HepG2 (cell line): ENCODE measurements at regions not wholly inside any gene's neighbourhood (a gene's known extent, or its start where the extent isn't known, plus 50 kb on each side); places are given as distances from the start of the nearest gene placed in this dataset.

Source experiments
- HMGXB3 ChIP-seq: sonication (generic); formaldehyde crosslinking; IDR thresholded peaks from 2 replicates; pipeline ENCODE4 v1.4.0; 2020; ENCODE audit warnings: missing genetic modification reagents, borderline replicate concordance
- ISX ChIP-seq: sonication (generic); formaldehyde crosslinking; conservative IDR thresholded peaks from 2 replicates; pipeline ENCODE4 v1.5.0; 2020; ENCODE audit warnings: missing genetic modification reagents
- MIER2 ChIP-seq: IDR thresholded peaks from 2 replicates; pipeline ENCODE4 v1.6.1; 2016; ENCODE audit warnings: missing biosample characterization, missing genetic modification reagents
- MXD3 ChIP-seq: IDR thresholded peaks from 2 replicates; pipeline ENCODE4 v1.6.1; 2016; ENCODE audit warnings: mild to moderate bottlenecking, missing biosample characterization, missing genetic modification reagents
- THRA ChIP-seq: sonication (generic); formaldehyde crosslinking; IDR thresholded peaks from 2 replicates; pipeline ENCODE4 v1.4.0; 2020; ENCODE audit warnings: missing genetic modification reagents, borderline replicate concordance
- ZNF33A ChIP-seq: sonication (generic); formaldehyde crosslinking; IDR thresholded peaks from 2 replicates; pipeline ENCODE4 v1.5.1; 2020; ENCODE audit warnings: missing genetic modification reagents, mild to moderate bottlenecking, moderate library complexity, borderline replicate concordance
- ZNF703 ChIP-seq: sonication (generic); formaldehyde crosslinking; IDR thresholded peaks from 2 replicates; pipeline ENCODE4 v1.5.1; 2020; ENCODE audit warnings: missing genetic modification reagents, mild to moderate bottlenecking, moderate library complexity, borderline replicate concordance
- ZNF891 ChIP-seq: sonication (generic); formaldehyde crosslinking; IDR thresholded peaks from 2 replicates; pipeline ENCODE4 v1.5.0; 2020; ENCODE audit warnings: mild to moderate bottlenecking, missing genetic modification reagents
- TF ChIP-seq, protein P1 (sequence below): sonication (generic); formaldehyde crosslinking; IDR thresholded peaks from 2 replicates; pipeline ENCODE4 v1.8.0; 2022; ENCODE audit warnings: mild to moderate bottlenecking, missing genetic modification reagents, moderate library complexity

DNA sequence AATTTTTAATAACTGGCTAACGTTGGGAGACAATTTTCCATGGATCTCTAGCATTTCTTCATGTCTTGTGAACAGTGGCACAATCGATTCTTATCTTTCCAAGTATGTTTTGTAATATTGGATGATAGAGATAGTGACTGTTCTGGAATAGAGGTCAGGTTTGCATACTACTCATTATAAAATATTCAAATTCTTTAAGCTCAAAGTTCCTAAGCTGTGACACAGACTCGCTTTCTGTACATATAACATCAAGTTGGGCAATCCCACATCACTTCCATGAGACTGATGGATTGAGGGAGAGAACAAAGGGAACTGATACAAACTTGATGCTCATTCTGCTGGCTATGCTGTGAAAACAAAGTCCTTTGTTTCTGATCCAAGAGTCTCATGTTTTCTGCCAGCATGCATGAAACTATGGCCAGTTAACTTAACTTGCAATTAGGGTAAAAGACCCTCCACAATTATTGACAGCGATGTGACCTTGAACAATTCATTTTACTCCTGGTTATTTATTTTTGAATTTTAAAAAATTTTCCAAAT is 392.4 kb downstream of the TTLL7 start (continued):
- TF ChIP-seq, protein P1, sequence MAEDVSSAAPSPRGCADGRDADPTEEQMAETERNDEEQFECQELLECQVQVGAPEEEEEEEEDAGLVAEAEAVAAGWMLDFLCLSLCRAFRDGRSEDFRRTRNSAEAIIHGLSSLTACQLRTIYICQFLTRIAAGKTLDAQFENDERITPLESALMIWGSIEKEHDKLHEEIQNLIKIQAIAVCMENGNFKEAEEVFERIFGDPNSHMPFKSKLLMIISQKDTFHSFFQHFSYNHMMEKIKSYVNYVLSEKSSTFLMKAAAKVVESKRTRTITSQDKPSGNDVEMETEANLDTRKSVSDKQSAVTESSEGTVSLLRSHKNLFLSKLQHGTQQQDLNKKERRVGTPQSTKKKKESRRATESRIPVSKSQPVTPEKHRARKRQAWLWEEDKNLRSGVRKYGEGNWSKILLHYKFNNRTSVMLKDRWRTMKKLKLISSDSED: no peak
- TF ChIP-seq ZNF891: no peak
- no peak for TF ChIP-seq ZNF33A (CRISPR knock-in tag)
- TF ChIP-seq MXD3: no peak
- TF ChIP-seq HMGXB3 (CRISPR knock-in tag): no peak
- no peak for TF ChIP-seq ZNF703 (CRISPR knock-in tag)
- no peak for TF ChIP-seq MIER2 (CRISPR knock-in tag)
- no peak for TF ChIP-seq ISX
- no peak for TF ChIP-seq THRA
